ENCODE measurements at regions not wholly inside any gene's neighbourhood (a gene's known extent, or its start where the extent isn't known, plus 50 kb on each side); places are given as distances from the start of the nearest gene placed in this dataset.

DNA sequence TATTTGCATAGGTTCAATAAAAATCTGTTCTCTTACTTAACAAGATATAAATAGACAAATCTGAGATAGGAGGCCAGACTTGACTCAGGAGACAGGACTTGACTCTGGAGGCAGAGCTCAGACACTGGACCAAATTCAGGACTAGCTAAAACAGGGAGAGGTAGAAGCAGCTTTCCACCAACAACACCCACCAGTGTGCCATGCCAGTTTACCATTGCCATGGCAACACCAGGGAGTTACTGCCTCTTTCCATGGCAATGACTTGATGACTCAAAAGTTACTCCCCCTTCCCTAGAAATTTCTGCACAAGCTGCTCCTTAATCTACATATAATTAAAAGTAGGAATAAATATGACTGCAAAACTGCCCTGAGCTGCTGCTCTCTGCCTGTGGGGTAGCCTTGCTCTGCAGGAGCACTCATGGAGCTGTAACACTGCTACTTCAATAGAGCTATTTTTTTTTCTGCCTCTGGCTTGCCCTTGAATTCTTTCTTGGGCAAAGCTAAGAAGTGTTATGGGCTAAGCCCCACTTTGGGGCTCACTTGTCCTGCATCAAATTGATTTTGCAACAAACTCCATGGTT, 473.0 kb downstream of the PLK2 start:
- TF ChIP-seq EP300 (IDR thresholded peaks at IDR 0.05) (no peak), POLR2A (IDR thresholded peaks at IDR 0.05) (no peak)
- TF ChIP-seq, protein P1, sequence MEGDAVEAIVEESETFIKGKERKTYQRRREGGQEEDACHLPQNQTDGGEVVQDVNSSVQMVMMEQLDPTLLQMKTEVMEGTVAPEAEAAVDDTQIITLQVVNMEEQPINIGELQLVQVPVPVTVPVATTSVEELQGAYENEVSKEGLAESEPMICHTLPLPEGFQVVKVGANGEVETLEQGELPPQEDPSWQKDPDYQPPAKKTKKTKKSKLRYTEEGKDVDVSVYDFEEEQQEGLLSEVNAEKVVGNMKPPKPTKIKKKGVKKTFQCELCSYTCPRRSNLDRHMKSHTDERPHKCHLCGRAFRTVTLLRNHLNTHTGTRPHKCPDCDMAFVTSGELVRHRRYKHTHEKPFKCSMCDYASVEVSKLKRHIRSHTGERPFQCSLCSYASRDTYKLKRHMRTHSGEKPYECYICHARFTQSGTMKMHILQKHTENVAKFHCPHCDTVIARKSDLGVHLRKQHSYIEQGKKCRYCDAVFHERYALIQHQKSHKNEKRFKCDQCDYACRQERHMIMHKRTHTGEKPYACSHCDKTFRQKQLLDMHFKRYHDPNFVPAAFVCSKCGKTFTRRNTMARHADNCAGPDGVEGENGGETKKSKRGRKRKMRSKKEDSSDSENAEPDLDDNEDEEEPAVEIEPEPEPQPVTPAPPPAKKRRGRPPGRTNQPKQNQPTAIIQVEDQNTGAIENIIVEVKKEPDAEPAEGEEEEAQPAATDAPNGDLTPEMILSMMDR (IDR thresholded peaks at IDR 0.05), result no peak

Data from ovary (tissue), 3 donors.